GM18499 (cell line): ENCODE measurements at regions not wholly inside any gene's neighbourhood (a gene's known extent, or its start where the extent isn't known, plus 50 kb on each side); places are given as distances from the start of the nearest gene placed in this dataset.
"Not testable (repeated sequence)": the region's sequence is repeated elsewhere in the genome, so short reads cannot be mapped to it uniquely, and the experiment has no call there.

Experiments used
- ATAC-seq: cut with Tn5 transposase; IDR thresholded peaks from one replicate; pipeline ENCODE4 v1.9.1; 2021; ENCODE audit warnings: moderate number of reproducible peaks; ENCODE audit not compliant: insufficient read depth, unreplicated experiment

- ATAC-seq = no peak
Observed at GRCh38 chr10:84571146-84571545, 242.8 kb downstream of the CCSER2 start.

- no peak for ATAC-seq
Observed at GRCh38 chr10:84574102-84574501, 245.7 kb downstream of the CCSER2 start.

- ATAC-seq = no peak
Observed at GRCh38 chr10:84581976-84582375, 253.6 kb downstream of the CCSER2 start.

- ATAC-seq = no peak
Observed at GRCh38 chr10:84583501-84583900, 255.1 kb downstream of the CCSER2 start.

- no peak for ATAC-seq
Observed at GRCh38 chr10:84587789-84588188, 259.4 kb downstream of the CCSER2 start.

GRCh38 chr10:84588426-84588825 lies 260.0 kb downstream of the CCSER2 start:
- no peak for ATAC-seq

GRCh38 chr10:84588971-84589370 lies 260.6 kb downstream of the CCSER2 start:
- no peak for ATAC-seq

- no peak for ATAC-seq
Observed at GRCh38 chr10:84589526-84590205, 261.3 kb downstream of the CCSER2 start.

GRCh38 chr10:84590327-84591193 lies 262.2 kb downstream of the CCSER2 start:
- no peak for ATAC-seq

GRCh38 chr10:84593506-84593905 lies 265.1 kb downstream of the CCSER2 start:
- ATAC-seq = no peak

- no peak for ATAC-seq
Observed at GRCh38 chr10:84596585-84596984, 268.2 kb downstream of the CCSER2 start.

GRCh38 chr10:84599254-84599653 lies 270.9 kb downstream of the CCSER2 start:
- ATAC-seq = no peak

- ATAC-seq = no peak
Observed at GRCh38 chr10:84600947-84601346, 272.6 kb downstream of the CCSER2 start.

- not testable (repeated sequence) for ATAC-seq
Observed at GRCh38 chr10:84602543-84602942, 274.2 kb downstream of the CCSER2 start.

- no peak for ATAC-seq
Observed at GRCh38 chr10:84603971-84604370, 275.6 kb downstream of the CCSER2 start.

- ATAC-seq = no peak
Observed at GRCh38 chr10:84605802-84606201, 277.4 kb downstream of the CCSER2 start.

GRCh38 chr10:84606428-84606827 lies 278.0 kb downstream of the CCSER2 start:
- no peak for ATAC-seq

- ATAC-seq = no peak
Observed at GRCh38 chr10:84607044-84607443, 278.7 kb downstream of the CCSER2 start.

- no peak for ATAC-seq
Observed at GRCh38 chr10:84607523-84607922, 279.1 kb downstream of the CCSER2 start.

GRCh38 chr10:84608126-84608525 lies 279.7 kb downstream of the CCSER2 start:
- ATAC-seq = no peak

- ATAC-seq = no peak
Observed at GRCh38 chr10:84613336-84614021, 285.1 kb downstream of the CCSER2 start.
